ENCODE measurements at regions not wholly inside any gene's neighbourhood (a gene's known extent, or its start where the extent isn't known, plus 50 kb on each side); places are given as distances from the start of the nearest gene placed in this dataset.
A peak's percentile ranks its signal among the peaks of the same experiment; 100 is the strongest.

DNA sequence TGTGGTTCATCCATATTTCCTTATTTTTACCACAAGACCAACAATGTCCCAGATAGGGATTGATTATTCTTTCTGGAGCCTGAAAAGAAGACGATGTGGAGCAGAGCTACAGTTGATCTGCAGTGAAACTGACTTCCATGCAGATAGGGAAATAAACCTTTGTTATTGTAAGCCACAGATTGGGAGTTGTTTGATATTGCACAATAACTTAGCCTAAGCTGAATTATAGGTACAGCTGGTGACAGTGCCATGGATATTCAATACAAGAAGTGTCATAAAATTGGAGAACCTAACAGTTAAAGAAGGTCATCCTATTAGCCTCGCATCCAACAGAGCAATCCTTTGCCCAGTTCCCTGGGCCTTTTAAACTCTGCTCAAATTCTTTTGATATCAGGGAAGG is 367.7 kb upstream of the PPP2R3A start:
- in situ Hi-C loops (cut with MboI) (no loop called here), intact Hi-C loops (cut with micrococcal nuclease) (no loop called here)
- POLR2A ChIA-PET: no interaction called here
- Histone ChIP-seq H3K9me3 (replicated peaks; ENCODE audit: control insufficient read depth, insufficient read depth, low read depth, low read length) (no peaks in the 10 kb centered on the region), H3K27ac (ENCODE audit: extremely low read depth, low read depth, low read length) (no peak overlapping the region), H2AFZ (ENCODE audit: low read depth, low read length) (no peak overlapping the region), H3K9ac (ENCODE audit: insufficient read depth in 1 of 2, low read depth in 2 of 2, low read length in 2 of 2) (no peak overlapping the region), H3K79me2 (ENCODE audit: control insufficient read depth, insufficient read depth, low read length) (no peaks in the 10 kb centered on the region), H3K9me1 (ENCODE audit: control insufficient read depth, insufficient read depth, low read length) (no peaks in the 10 kb centered on the region), H3K27me3 (ENCODE audit: control insufficient read depth in 2 of 2, insufficient read depth in 2 of 2, low read length in 2 of 2) (no peaks in the 10 kb centered on the region), H3K4me1 (replicated peaks in 1 of 2; ENCODE audit: control insufficient read depth in 2 of 2, insufficient read depth in 2 of 2, low read length in 2 of 2) (no peaks in the 10 kb centered on the region), H3K36me3 (ENCODE audit: control insufficient read depth, insufficient read depth, low read length) (no peaks in the 10 kb centered on the region), H3K4me2 (ENCODE audit: insufficient read depth, low read length) (no peak overlapping the region), H4K20me1 (replicated peaks; ENCODE audit: control insufficient read depth, insufficient read depth, low read length) (no peaks in the 10 kb centered on the region), H3K4me3 (no peak overlapping the region)
- DNase-seq (ENCODE audit: extremely low read depth in 1 of 4, low spot score in 3 of 4): no peak
- BruUV-seq (replicated peaks): no TSS peak
- no peak for FAIRE-seq
- CTCF ChIA-PET (ENCODE audit: low intra/inter-chr PET ratio): no interaction called here
- TF ChIP-seq CEBPB (tag; IDR thresholded peaks at IDR 0.05): peak; percentile 76
- TF ChIP-seq BRCA1 (IDR thresholded peaks at IDR 0.05): no peak
- TF ChIP-seq BRCA1 (CRISPR knock-in tag; IDR thresholded peaks at IDR 0.05): no peak
- no peak for TF ChIP-seq CEBPG (CRISPR knock-in tag; IDR thresholded peaks at IDR 0.05)
- TF ChIP-seq CEBPG (tag; conservative IDR thresholded peaks at IDR 0.05 in 1 of 2, IDR thresholded peaks at IDR 0.05 in 1 of 2): peak in 1 of 2 experiments; percentile 71; a peak in 1 of 4 replicates
- WGBS (ENCODE audit: insufficient coverage, low coverage, missing lambda C conversion rate): 0% methylated on average over 2 of the region's 2 CpGs
- ATAC-seq: no peak

DNA sequence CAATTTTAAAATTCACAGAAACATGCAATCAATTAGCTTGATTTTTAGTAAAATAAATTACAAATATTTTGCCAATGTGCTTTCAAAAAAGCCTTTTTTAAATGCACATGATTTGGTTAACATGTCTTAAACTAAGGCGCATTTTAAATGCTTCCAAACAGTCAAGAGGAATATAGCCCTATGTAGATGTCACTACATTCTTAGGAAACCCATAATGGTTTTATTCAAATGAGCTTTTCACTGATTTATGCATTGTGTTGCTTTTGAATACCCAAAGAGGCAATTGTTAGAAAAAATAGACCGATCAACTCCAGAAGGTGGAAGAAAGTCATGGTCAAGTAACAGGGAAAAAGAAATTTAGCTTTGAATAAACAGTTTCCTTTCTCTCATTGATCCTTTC is 366.9 kb upstream of the PPP2R3A start:
- H4K20me1 ChIP-seq (replicated peaks; ENCODE audit: control insufficient read depth, insufficient read depth, low read length): no peaks in the 10 kb centered on the region
- CTCF ChIA-PET (ENCODE audit: low intra/inter-chr PET ratio): no interaction called here
- no peak overlapping the region for H3K4me2 ChIP-seq (ENCODE audit: insufficient read depth, low read length)
- H3K9me1 ChIP-seq (ENCODE audit: control insufficient read depth, insufficient read depth, low read length): no peaks in the 10 kb centered on the region
- no peaks in the 10 kb centered on the region for H3K4me1 ChIP-seq (replicated peaks in 1 of 2; ENCODE audit: control insufficient read depth in 2 of 2, insufficient read depth in 2 of 2, low read length in 2 of 2)
- no peaks in the 10 kb centered on the region for H3K9me3 ChIP-seq (replicated peaks; ENCODE audit: control insufficient read depth, insufficient read depth, low read depth, low read length)
- H3K9ac ChIP-seq (ENCODE audit: insufficient read depth in 1 of 2, low read depth in 2 of 2, low read length in 2 of 2): no peak overlapping the region
- H3K27me3 ChIP-seq (ENCODE audit: control insufficient read depth in 2 of 2, insufficient read depth in 2 of 2, low read length in 2 of 2): no peaks in the 10 kb centered on the region
- BruUV-seq (replicated peaks): no TSS peak
- DNase-seq (ENCODE audit: extremely low read depth in 1 of 4, low spot score in 3 of 4) (no peak), ATAC-seq (no peak), FAIRE-seq (no peak)
- 0% methylated on average over 2 of the region's 2 CpGs for WGBS (ENCODE audit: insufficient coverage, low coverage, missing lambda C conversion rate)
- no peak overlapping the region for H3K4me3 ChIP-seq
- no peaks in the 10 kb centered on the region for H3K36me3 ChIP-seq (ENCODE audit: control insufficient read depth, insufficient read depth, low read length)
- no peak overlapping the region for H3K27ac ChIP-seq (ENCODE audit: extremely low read depth, low read depth, low read length)
- H3K79me2 ChIP-seq (ENCODE audit: control insufficient read depth, insufficient read depth, low read length): no peaks in the 10 kb centered on the region
- POLR2A ChIA-PET: interaction anchor here (0.6 kb wide), 1 partner anchor 22 kb away, joined by 3 read pairs; no protein-coding TSS in a partner anchor
- H2AFZ ChIP-seq (ENCODE audit: low read depth, low read length): no peak overlapping the region
- intact Hi-C loops (cut with micrococcal nuclease) (no loop called here), in situ Hi-C loops (cut with MboI) (no loop called here)
- TF ChIP-seq HMG20A (CRISPR knock-in tag; conservative IDR thresholded peaks at IDR 0.05) (no peak), BRCA1 (IDR thresholded peaks at IDR 0.05) (no peak), BRCA1 (CRISPR knock-in tag; IDR thresholded peaks at IDR 0.05) (no peak), SMARCA5 (IDR thresholded peaks at IDR 0.05) (no peak), ZKSCAN8 (CRISPR knock-in tag; IDR thresholded peaks at IDR 0.05) (no peak), KAT8 (IDR thresholded peaks at IDR 0.05; ENCODE audit: low read depth) (no peak), MAFF (IDR thresholded peaks at IDR 0.05; ENCODE audit: low read length) (no peak), ZNF584 (CRISPR knock-in tag; IDR thresholded peaks at IDR 0.05; ENCODE audit: low read depth) (no peak), TRIM24 (IDR thresholded peaks at IDR 0.05) (no peak), POLR2H (tag; IDR thresholded peaks at IDR 0.05; ENCODE audit: low read depth) (no peak), MYBL2 (IDR thresholded peaks at IDR 0.05; ENCODE audit: low read depth) (no peak), MYBL2 (CRISPR knock-in tag; IDR thresholded peaks at IDR 0.05; ENCODE audit: borderline replicate concordance) (no peak), SMARCA4 (IDR thresholded peaks at IDR 0.05) (no peak), ZC3H8 (IDR thresholded peaks at IDR 0.05) (no peak), ZNF431 (CRISPR knock-in tag; IDR thresholded peaks at IDR 0.05) (no peak), ZNF354B (CRISPR knock-in tag; IDR thresholded peaks at IDR 0.05) (no peak), MAZ (CRISPR knock-in tag; conservative IDR thresholded peaks at IDR 0.05 in 1 of 2, IDR thresholded peaks at IDR 0.05 in 1 of 2) (no peak)
- TF ChIP-seq, protein P1, sequence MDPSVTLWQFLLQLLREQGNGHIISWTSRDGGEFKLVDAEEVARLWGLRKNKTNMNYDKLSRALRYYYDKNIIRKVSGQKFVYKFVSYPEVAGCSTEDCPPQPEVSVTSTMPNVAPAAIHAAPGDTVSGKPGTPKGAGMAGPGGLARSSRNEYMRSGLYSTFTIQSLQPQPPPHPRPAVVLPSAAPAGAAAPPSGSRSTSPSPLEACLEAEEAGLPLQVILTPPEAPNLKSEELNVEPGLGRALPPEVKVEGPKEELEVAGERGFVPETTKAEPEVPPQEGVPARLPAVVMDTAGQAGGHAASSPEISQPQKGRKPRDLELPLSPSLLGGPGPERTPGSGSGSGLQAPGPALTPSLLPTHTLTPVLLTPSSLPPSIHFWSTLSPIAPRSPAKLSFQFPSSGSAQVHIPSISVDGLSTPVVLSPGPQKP (CRISPR knock-in tag; IDR thresholded peaks at IDR 0.05): no peak

All from K562 (cell line).